Lower leg skin (tissue), 3 donors: ENCODE measurements at regions not wholly inside any gene's neighbourhood (a gene's known extent, or its start where the extent isn't known, plus 50 kb on each side); places are given as distances from the start of the nearest gene placed in this dataset.

Experiments used
- CTCF ChIP-seq, 3 donors: fragments of 450-650 bp; IDR thresholded peaks; one replicate each; pipeline ENCODE4 v1.5.1; 2016; ENCODE audit warnings: antibody characterized with exemption in 3 of 3, mild to moderate bottlenecking in 3 of 3, moderate library complexity in 2 of 3
- POLR2A ChIP-seq, 2 donors: fragments of 450-650 bp; IDR thresholded peaks; one replicate each; pipeline ENCODE4 v1.6.1; 2016 to 2017; ENCODE audit warnings: antibody characterized with exemption in 2 of 2, mild to moderate bottlenecking in 1 of 2, moderate library complexity in 1 of 2

- no peak for TF ChIP-seq CTCF (IDR thresholded peaks at IDR 0.05)
- no peak for TF ChIP-seq POLR2A (IDR thresholded peaks at IDR 0.05)
Observed at GRCh38 chr13:111036665-111037064, 78.4 kb upstream of the ARHGEF7 start.
